ENCODE measurements at regions not wholly inside any gene's neighbourhood (a gene's known extent, or its start where the extent isn't known, plus 50 kb on each side); places are given as distances from the start of the nearest gene placed in this dataset.

DNA sequence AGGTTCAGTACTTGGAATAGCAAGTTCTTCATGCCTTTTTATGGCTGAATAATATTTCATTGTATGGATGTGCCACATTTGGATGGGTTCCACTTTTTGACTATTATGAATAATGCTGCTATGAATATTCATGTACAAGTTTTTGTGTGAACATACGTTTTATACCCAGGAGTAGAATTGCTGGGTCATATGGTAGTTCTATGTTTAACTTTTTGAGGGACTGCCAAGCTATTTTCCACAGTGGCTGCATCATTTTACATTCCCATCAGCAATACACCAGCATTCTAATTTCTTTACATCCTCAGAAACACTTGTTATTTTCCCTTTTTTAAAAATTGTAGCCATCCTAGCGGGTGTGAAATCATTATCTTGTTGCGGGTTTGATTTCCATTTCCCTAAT lies 76.0 kb upstream of the PRR20G start:
- TF ChIP-seq, protein P1, sequence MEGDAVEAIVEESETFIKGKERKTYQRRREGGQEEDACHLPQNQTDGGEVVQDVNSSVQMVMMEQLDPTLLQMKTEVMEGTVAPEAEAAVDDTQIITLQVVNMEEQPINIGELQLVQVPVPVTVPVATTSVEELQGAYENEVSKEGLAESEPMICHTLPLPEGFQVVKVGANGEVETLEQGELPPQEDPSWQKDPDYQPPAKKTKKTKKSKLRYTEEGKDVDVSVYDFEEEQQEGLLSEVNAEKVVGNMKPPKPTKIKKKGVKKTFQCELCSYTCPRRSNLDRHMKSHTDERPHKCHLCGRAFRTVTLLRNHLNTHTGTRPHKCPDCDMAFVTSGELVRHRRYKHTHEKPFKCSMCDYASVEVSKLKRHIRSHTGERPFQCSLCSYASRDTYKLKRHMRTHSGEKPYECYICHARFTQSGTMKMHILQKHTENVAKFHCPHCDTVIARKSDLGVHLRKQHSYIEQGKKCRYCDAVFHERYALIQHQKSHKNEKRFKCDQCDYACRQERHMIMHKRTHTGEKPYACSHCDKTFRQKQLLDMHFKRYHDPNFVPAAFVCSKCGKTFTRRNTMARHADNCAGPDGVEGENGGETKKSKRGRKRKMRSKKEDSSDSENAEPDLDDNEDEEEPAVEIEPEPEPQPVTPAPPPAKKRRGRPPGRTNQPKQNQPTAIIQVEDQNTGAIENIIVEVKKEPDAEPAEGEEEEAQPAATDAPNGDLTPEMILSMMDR (IDR thresholded peaks at IDR 0.05; ENCODE audit: low read length) = no peak
- no peak for TF ChIP-seq EZH2 (IDR thresholded peaks at IDR 0.05; ENCODE audit: borderline replicate concordance, low read length)

Measured in OCI-LY1 (cell line).